GM19035 (cell line): ENCODE measurements at regions not wholly inside any gene's neighbourhood (a gene's known extent, or its start where the extent isn't known, plus 50 kb on each side); places are given as distances from the start of the nearest gene placed in this dataset.

Source experiments
- ATAC-seq: cut with Tn5 transposase; IDR thresholded peaks from one replicate; pipeline ENCODE4 v1.9.1; 2021; ENCODE audit not compliant: unreplicated experiment

DNA sequence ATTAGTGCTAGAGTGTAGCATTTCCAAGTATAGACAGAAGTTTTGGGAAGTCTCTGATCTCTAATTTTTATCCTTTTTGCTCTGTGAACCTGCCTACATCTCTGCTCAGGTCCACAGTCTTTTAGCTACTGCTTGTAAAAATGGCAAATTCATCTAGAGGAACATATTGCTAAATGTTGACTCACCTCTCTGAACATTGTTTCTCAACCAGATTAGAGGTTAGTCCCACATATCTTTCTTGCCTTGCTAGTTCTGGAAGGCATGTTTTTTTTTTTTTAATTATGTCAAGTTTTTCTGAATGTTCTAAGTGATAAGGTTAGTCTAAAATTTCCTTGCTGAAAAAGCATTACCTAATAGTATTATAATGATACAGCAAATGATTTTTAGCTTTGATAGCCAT lies 2889.6 kb upstream of the PCDH20 start:
- no peak for ATAC-seq

DNA sequence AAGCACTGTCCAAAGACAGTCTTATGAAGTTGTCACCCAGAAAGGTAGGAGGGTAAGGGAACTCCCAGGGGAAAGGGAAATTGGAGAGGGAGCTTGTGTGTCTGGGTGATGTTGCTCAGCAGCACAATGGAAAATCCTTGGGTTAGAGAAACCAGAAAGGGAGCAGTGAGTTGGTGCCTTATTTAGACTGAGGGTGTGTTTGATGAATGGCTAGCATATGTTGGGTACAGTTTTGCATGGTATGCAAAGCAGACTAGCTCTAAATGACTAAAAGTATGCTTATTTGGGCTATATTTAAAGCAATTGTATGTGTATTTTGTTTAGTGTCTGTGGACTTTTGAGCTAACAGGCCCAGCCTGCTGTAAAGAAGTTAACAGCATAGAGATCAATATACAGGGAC lies 2884.6 kb upstream of the PCDH20 start:
- no peak for ATAC-seq

DNA sequence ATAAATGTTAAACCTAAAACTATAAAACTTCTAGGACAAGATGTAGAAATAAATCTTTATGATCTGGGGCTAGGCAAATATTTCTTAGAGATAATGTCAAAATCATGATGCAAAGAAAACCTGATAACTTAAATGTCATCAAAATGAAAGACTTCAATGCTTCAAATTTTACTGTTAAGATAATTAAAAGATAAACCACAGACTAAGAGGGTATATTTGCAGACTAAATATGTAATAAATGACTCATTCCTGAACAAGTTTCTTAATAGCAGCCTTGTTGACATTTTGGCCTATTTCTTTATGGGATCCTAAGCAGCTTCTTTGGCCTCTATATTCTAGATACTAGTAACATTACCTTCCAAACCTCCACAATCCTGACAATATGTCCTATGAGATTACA lies 2878.3 kb upstream of the PCDH20 start:
- ATAC-seq = no peak

DNA sequence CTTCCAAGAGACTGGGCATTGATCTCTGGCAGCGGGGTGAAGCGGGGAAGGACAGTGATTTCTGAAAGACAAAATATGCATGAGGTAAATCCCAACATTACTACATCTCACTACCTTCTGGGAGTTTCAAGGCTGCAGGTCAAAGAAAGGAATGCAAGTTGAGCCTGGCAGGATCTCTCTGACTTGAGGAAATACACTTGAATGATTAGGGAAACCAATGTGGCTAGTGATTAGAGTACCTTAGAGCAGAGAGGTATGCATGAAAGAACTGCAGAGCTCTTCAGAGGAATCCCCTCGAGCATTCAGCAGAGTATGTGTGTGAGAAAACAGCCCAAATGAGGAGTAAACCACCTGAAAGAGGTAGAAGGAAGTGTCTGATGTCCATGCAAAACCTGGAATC lies 2874.1 kb upstream of the PCDH20 start:
- ATAC-seq = no peak

DNA sequence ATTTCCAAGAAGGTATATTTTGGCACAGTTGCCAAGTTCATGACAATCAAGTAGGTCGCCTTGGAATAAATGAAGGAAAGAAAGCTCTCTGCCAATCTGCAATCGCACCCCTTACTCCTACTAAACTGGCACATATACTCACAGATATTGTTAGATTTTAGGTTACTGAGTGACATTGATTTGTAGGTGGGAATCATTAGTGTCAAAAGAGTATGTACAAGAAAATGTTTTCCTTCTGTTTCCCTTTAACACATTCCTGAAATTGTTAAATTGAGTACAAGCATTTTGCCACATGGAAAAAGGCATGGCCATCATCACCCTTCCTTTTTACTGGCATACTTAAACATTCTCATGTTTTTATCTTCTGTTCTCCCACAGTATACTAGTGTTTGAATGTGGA lies 2868.3 kb upstream of the PCDH20 start:
- ATAC-seq = no peak

DNA sequence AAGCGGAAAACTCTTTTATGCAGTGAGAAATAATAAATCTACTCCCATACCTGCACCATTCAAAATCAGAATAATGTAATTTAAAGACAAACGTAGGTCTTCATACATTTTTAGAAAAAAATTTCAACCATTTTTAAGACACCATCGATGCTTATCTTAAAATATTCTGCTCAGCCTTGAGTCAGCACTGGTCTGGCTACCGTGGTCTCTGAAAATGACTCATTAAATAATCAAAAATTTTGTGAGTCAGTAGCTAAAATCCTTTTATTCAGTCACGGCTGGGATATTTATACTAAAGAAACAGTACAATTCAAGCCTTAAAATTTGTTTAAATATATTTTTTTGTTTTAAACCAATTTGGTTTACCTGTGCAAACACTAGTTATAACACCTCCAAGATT lies 2862.8 kb upstream of the PCDH20 start:
- no peak for ATAC-seq

DNA sequence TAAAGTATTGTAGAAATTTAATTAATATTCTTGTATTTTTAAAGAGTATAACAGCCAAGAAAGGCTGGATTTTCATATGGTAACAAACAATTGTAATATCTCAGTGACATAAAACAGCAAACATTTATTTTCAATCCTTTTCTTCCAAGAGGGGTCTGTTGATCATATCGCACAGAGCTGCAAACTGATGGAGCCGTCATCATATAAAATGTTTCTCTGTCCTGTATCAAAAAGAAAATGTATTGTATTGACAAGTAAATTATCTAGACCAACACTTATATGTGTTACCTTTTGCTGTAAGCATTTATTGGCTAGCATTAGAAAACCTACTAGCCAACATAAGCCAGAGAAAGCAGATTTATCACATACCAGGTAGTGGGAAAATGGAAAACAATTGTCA lies 2861.4 kb upstream of the PCDH20 start:
- ATAC-seq = no peak

DNA sequence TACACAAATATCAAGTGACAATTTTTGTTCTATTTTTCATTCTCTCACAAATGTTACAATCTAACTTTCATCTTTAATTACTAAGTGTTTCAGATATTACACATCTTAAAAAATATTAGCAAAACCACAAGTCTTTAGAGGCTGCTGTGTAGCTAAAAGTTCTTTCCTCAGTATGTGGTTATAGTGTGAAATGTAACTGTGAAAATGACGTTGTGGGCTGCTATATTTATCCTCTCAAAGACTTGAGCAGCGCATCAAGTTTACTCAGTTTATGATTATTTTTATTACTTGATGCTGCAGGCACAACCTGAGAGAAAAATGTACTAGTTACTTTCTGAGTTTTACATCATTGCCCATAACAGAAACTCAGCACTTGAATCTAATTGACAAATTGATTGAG lies 2860.6 kb upstream of the PCDH20 start:
- ATAC-seq = no peak

DNA sequence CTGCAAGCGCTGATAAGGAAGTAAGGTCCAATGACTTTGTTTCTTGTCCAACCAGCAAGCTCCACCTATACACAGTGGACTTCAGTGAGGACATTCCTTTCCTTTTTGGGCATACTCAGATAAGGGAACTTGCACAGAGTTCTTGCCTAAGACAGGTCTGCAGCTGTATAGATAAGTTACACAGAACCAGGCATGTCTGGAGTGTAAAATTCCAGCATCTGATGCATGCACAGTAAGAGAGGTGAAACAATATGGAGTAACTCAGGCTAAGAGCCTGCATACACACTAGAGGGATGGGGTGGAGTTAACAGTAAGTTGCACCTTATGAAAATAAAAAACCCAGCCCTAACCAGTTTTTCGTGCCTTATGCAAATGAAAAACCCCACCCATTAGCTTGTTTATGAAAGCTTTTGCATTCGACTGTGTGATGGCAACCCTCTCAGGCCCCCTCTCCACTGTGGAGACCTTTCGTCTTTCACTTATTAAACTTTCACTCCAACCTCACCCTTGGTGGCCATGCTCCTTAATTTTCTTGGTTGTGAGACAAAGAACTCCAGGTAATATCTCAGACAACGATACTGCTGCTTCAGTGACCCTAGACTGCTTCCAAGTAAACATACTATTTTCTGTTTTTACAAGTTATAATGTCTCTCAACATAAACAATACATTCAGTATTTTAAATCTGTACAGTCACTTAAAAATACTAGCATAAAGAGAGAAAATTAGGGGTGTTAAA lies 2859.0 kb upstream of the PCDH20 start:
- no peak for ATAC-seq

DNA sequence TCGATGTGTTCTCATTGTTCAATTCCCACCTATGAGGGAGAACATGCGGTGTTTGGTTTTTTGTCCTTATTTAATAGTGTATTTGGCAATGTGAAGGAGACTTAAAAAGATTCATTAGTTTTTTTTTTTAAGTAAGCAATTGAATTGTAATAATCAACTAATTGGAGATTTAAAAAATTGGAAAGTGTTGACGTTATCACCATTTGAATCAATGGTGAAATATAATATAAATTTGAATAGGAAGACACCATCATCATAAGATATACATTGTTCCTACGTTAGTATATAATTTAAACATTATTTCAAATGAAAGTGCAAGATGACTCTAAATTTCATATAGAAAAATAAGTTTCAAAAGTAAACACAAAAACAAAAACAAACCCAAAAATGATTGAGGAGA lies 2858.1 kb upstream of the PCDH20 start:
- ATAC-seq = no peak

DNA sequence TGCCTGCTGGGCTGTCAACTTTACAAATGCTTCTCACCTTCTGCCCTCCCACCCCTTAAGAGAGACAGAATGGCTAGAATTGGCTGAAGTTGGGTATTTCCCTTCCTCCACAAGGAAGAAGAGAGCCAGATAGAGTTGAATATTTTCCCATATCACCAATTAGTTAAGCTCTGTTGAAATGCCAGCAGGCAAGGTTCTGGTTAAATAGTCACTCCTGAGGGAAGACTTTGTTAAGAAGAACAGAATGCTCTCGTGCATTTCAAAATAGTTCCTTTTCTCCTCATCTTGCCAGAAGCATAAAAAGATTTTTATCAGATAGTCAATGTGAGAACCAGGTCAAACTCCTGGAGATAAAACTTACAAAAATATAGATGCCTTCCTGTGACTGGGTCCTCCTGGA lies 2857.0 kb upstream of the PCDH20 start:
- ATAC-seq = no peak

DNA sequence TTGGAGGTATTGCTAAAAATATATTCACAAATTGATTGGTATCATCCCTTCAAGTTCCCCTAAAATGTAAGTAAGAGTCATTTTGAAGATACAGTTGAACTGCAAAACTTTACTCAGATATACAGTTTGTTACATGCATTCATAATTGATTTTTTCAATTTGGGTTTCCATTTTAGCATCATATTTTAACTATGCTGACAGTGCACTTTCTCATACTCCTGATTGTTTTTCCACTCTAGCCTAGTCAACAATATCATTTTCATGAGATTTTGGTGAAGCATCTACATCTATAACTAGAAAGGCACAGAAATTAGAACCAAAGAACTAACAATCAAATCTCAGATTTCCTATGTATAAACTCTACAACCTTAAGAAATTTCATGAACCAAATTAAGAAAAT lies 2850.4 kb upstream of the PCDH20 start:
- ATAC-seq = no peak

DNA sequence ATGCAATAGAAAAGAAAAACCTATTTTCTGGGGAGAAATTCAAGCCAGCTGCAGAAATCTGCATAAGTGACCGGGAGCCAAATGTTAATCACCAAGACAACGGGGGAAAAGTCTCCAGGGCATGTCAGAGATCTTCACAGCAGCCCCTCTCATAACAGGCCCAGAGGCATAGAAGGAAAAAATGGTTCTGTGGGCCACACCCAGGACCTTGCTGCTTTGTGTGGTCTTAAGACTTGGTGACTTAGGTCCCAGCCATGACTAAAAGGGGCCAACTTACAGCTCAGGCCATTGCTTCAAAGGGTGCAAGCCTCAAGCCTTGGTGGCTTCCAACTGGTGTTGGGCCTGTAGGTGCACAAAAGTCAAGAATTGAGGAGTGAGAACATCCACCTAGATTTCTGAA lies 2847.6 kb upstream of the PCDH20 start:
- no peak for ATAC-seq

DNA sequence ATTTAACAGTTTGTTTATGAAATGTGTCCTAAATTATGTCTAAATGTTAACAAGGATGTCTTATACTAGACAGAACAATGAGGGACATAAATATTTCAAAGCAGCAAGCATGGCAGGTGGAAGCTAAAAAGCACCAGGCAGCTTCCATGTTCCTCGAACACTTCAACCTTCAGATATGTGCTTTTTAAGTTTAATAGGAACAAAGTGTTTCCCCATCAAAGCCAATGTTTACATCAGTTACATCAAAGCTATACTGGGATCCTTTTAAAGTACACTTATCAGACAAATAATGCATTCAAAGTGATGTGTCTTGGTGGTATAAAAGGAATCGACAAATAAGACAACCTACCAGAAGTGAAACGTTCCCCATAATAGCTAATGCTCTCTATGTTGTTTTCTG lies 2841.1 kb upstream of the PCDH20 start:
- no peak for ATAC-seq

DNA sequence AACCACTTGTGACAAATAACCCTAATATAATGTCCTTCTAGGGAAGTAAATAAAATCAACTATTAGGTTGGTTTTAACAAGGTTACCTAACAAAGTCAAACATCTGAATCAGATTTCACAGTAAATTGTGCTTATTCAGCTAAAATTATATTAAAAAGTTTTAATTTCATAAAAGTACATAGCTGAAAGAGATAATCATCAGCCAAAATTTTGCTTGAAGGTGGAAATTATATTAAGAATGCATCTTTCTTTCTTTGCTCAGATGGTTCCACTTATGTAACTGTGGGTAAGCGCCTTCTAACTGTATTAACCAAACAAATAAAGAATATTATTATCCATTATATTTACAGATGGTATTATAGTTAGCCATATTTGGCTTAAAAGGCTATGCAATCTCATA lies 2840.3 kb upstream of the PCDH20 start:
- ATAC-seq = no peak

DNA sequence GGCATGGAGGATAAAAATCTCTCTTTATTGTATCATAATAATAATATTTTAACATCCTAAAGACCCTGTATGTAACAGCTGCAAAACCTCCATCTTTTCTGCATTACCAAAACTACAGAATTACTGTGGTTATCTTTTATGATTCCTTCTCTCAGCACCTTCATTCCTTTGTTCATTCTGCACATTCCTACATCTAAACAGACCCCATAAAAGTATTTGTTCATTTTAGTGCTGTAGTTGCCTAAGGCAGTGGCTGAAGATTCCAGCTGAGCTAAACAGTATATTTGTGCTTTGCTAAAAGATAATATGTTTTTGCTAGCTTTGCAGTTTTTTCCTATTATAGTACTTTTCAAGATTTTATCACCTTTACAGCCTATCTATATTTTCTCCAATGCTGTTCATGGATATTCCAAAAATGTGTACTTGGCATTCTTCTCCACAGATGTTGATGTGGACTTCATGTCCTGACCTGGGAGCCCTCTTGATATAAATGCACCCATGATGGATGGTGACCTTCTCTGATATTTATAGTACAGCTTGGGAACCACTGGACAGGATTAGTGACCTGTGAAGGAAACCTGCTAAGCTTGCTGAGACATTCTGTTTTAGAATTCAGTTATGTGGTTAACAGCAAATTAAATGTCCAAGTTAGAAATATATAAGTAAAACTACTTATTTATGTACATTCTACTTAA lies 2832.9 kb upstream of the PCDH20 start:
- ATAC-seq = no peak

DNA sequence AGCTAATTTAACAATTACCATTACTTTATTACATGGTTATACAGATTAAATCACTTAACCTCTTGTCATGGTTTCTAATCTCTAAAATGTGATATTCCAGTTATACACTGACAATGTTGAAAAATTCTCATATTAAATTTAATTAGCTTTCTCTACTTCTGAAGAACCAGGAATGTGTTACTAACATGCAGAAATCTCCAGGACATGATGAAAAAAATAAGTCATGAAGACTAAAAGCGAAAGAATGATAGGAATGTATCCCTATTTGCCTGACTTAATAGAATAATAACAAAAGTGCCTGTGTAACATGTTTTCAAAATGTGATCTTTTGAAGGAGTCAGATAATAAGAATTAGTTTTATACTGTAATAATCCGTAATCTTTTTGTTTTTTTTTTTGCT lies 2823.7 kb upstream of the PCDH20 start:
- ATAC-seq = no peak

DNA sequence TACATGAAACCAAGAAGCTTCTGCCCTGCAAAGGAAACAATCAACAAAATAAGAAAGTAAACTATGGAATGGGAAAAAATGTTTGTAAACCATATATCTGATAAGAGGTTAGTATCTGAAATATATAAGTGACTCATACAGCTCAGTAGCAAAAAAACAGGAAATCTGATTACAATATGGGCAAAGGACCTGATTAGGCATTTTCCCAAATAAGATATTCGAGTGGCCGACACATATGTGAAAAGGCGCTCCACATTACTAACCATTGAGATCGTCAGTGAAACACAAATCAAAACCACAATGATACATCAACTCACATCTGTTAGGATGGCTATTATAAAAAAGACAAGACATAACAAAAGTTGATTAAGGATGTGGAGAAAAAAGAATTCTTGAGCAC lies 2818.6 kb upstream of the PCDH20 start:
- no peak for ATAC-seq

DNA sequence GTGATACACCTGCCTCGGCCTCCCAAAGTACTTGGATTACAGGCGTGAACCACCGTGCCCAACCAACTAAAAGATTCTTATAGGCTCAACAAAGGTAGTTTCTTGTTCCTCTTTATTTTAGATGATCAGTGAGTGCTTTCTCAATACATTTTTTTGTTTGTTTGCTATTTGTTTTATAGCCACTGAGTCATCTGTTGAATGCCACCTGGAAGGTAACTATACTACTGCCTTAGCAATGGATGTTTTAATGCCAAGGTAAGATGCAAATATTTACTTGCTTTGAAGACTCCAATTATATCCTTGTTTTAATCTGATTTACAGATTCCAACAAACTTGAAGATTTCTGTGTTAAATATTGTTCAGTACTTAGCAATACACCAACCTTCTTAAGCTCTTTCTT lies 2807.4 kb upstream of the PCDH20 start:
- no peak for ATAC-seq

DNA sequence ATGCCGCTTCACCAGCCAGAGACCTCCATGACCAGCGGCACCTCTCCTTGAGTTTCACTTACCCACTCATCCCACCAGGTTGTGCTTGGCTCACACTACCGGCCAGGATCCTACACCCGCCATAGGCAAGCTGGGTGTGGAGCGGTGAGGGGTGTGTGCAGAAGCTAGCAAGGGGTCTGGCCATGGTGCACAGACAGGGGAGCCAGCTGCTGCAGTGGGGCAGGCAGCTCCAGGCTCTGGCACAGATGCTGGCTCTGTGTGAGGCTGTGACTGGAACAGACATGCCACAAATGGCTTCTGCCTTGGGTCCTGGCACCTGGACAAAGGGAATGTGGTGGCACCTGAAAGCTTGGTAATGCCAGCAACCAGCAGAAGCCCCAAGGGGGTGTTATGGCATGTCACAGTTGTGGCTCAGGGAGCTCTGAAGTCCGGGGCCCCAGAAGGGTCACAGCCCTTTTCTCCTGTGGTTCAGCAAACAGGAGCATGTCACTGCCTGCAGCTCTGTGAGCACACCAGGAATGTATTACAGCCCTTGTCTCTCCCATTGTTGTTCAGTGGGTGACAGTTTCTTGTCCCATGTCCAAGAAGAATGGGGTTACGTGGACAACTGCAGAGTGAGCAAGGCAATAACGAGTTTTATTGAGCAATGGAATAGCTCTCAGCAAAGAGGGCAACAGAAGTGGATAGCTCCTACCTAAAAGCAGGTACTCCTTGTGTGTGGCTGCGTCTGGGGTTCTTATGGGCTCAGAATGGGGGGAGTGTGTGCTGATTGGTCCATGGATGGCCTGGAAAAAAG lies 2791.0 kb upstream of the PCDH20 start:
- ATAC-seq = no peak

DNA sequence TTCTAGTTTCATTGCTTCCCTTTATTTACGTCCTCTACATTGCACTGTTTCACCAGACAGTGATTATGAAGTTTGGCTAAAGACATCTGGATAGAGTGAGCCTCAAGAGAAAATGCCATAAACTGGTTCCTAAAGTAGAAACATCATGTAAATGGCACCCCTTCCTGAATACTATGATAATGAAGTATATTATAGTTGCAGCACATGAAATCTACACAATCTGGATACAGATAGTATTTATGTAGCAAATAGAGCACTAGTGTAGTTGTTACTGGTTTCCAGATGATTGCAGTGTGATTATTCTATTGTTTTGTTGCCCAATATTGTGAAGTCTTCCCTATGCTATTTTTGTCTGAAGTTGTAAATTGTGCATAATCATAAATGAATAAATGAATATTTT lies 2786.9 kb upstream of the PCDH20 start:
- no peak for ATAC-seq

DNA sequence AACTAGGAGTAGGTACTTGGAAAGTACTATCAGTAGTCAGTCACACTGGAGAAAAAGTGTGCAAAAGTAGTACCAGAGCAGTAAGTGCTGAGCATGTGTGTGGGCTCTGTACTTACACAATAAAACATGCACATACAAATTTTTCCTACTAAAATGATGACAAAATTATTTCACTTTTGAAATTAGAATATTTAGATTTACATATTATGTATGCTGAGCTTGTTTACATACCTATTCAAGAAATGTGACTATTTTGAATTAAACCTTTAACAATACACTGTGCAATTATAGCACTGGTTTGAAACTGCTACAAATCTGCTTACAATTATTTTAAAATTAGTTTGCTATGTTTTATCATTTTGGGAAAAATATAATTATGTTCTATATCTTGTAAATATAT lies 2781.6 kb upstream of the PCDH20 start:
- ATAC-seq = no peak
